Kidney (tissue), 13 donors: ENCODE measurements at regions not wholly inside any gene's neighbourhood (a gene's known extent, or its start where the extent isn't known, plus 50 kb on each side); places are given as distances from the start of the nearest gene placed in this dataset.

Source experiments
- DNase-seq, 5 donors: peaks; one replicate each; pipeline ENCODE4 v3.0.0-alpha.2; 2013 to 2020
- FAIRE-seq: peaks from 2 replicates; lab custom pipeline; 2012; peaks lifted over from hg19 to GRCh38; lab: Jason Lieb, UNC
- H3K27ac ChIP-seq, 2 donors: one replicate each; pipeline ENCODE4 v1.7.0; 2013; ENCODE audit warnings: low read depth in 2 of 2, low read length in 2 of 2, inconsistent platforms in 1 of 2
- H3K27me3 ChIP-seq: one replicate; pipeline ENCODE4 v1.7.1; 2013; ENCODE audit warnings: low read length, inconsistent platforms; ENCODE audit not compliant: control insufficient read depth, insufficient read depth
- H3K36me3 ChIP-seq, 3 donors: one replicate each; pipeline versions ENCODE4 v1.7.0 to v1.7.1; 2013; ENCODE audit warnings: low read length in 3 of 3, control low read depth in 1 of 3, inconsistent platforms in 1 of 3; ENCODE audit not compliant: insufficient read depth in 3 of 3, control insufficient read depth in 2 of 3
- H3K4me1 ChIP-seq, 3 donors: one replicate each; pipeline versions ENCODE4 v1.7.0 to v1.7.1; 2013; ENCODE audit warnings: low read length in 3 of 3, inconsistent platforms in 1 of 3, low read depth in 1 of 3; ENCODE audit not compliant: control insufficient read depth in 2 of 3, insufficient read depth in 2 of 3
- H3K4me3 ChIP-seq, 3 donors: one replicate each; pipeline versions ENCODE4 v1.7.0 to v1.8.1; 2013; ENCODE audit warnings: low read length in 3 of 3, control low read depth in 1 of 3, inconsistent platforms in 1 of 3
- H3K9ac ChIP-seq, 3 donors: one replicate each; pipeline versions ENCODE4 v1.7.0 to v1.7.1; 2013; ENCODE audit warnings: low read length in 3 of 3, control low read depth in 1 of 3, inconsistent platforms in 1 of 3
- H3K9me3 ChIP-seq, 3 donors: one replicate each; pipeline versions ENCODE4 v1.7.0 to v1.7.1; 2013; ENCODE audit warnings: low read length in 3 of 3, control low read depth in 1 of 3, inconsistent platforms in 1 of 3; ENCODE audit not compliant: control insufficient read depth in 2 of 3, insufficient read depth in 1 of 3
- CTCF ChIP-seq: IDR thresholded peaks from 3 replicates; pipeline ENCODE4 v1.5.1; 2012; ENCODE audit warnings: mild to moderate bottlenecking, moderate library complexity, borderline replicate concordance; ENCODE audit not compliant: insufficient read depth; ENCODE audit errors: extremely low read depth
- intact Hi-C: fragments of 100-400 bp; cut with DNase I; formaldehyde crosslinking; loops from one replicate; pipeline ENCODE4 v1.11.1; 2022
- donor health status: control.
- donor health status: control.
- donor health status: control.
- donor health status: control.
- donor health status: control.
- donor health status: DM: yes; HTN: yes; CAD: no.
- donor health status: Normal renal cell carcinoma (clear cell type).

GRCh38 chr6:17207281-17207680, 73.9 kb upstream of the RBM24 start:
- H3K9ac ChIP-seq, result no peak overlapping the region
- no peaks in the 10 kb centered on the region for H3K27me3 ChIP-seq
- no peak overlapping the region for H3K4me3 ChIP-seq
- peak in 1 of 5 donors; percentile 6 for DNase-seq
- no peak for TF ChIP-seq CTCF
- no peaks in the 10 kb centered on the region for H3K9me3 ChIP-seq
- H3K36me3 ChIP-seq, result no peaks in the 10 kb centered on the region
- FAIRE-seq, result no peak
- H3K27ac ChIP-seq, result no peak overlapping the region
- no peaks in the 10 kb centered on the region for H3K4me1 ChIP-seq
- intact Hi-C loops, result no loop called here

- intact Hi-C loops, result no loop called here
- H3K9me3 ChIP-seq, result no peaks in the 10 kb centered on the region
- H3K27me3 ChIP-seq, result no peaks in the 10 kb centered on the region
- no peak for DNase-seq
- no peak overlapping the region for H3K9ac ChIP-seq
- no peaks in the 10 kb centered on the region for H3K4me1 ChIP-seq
- no peaks in the 10 kb centered on the region for H3K36me3 ChIP-seq
- no peak for TF ChIP-seq CTCF
- FAIRE-seq, result no peak
- no peak overlapping the region for H3K27ac ChIP-seq
- no peak overlapping the region for H3K4me3 ChIP-seq
These were observed 70.5 kb upstream of the RBM24 start for GRCh38 chr6:17210683-17211082.

- H3K27me3 ChIP-seq, result no peaks in the 10 kb centered on the region
- DNase-seq (no peak), FAIRE-seq (no peak)
- no peaks in the 10 kb centered on the region for H3K9me3 ChIP-seq
- no peaks in the 10 kb centered on the region for H3K36me3 ChIP-seq
- intact Hi-C loops, result no loop called here
- no peak overlapping the region for H3K27ac ChIP-seq
- no peaks in the 10 kb centered on the region for H3K4me1 ChIP-seq
- H3K9ac ChIP-seq, result no peak overlapping the region
- TF ChIP-seq CTCF, result no peak
- H3K4me3 ChIP-seq, result no peak overlapping the region
These were observed 70.1 kb upstream of the RBM24 start for GRCh38 chr6:17211101-17211500.
